Neutrophil (primary cell): ENCODE measurements at regions not wholly inside any gene's neighbourhood (a gene's known extent, or its start where the extent isn't known, plus 50 kb on each side); places are given as distances from the start of the nearest gene placed in this dataset.

ENCODE experiments used
- H3K27ac ChIP-seq: fragments of 200-600 bp; sonication (generic); 2 replicates; pipeline ENCODE4 v1.5.1; 2016; ENCODE audit warnings: mild to moderate bottlenecking, moderate library complexity
- H3K27me3 ChIP-seq: fragments of 200-600 bp; sonication (generic); 2 replicates; pipeline ENCODE4 v1.6.0; 2016; ENCODE audit warnings: mild to moderate bottlenecking
- H3K36me3 ChIP-seq: fragments of 200-600 bp; sonication (generic); 2 replicates; pipeline ENCODE4 v1.5.1; 2017
- H3K4me1 ChIP-seq, 2 experiments: fragments of 200-600 bp in 1 of 2; sonication (generic) in 1 of 2; 1 replicate in 1 of 2; 2 replicates in 1 of 2; pipeline versions ENCODE4 v1.5.1 to v1.6.1; 2013 to 2016; ENCODE audit warnings: low read depth in 1 of 2, low read length in 1 of 2, mild to moderate bottlenecking in 1 of 2, moderate library complexity in 1 of 2; ENCODE audit not compliant: control insufficient read depth in 1 of 2, insufficient read depth in 1 of 2
- H3K4me3 ChIP-seq, 2 experiments: fragments of 200-600 bp in 1 of 2; sonication (generic) in 1 of 2; 1 replicate in 1 of 2; 2 replicates in 1 of 2; pipeline ENCODE4 v1.5.1; 2013 to 2016; ENCODE audit warnings: low read depth in 1 of 2, low read length in 1 of 2, mild to moderate bottlenecking in 1 of 2, moderate library complexity in 1 of 2
- H3K9me3 ChIP-seq: fragments of 200-600 bp; sonication (generic); 2 replicates; pipeline ENCODE4 v1.5.1; 2016
- CTCF ChIP-seq: fragments of 200-600 bp; sonication (generic); IDR thresholded peaks from 2 replicates; pipeline ENCODE4 v1.5.1; 2016; ENCODE audit warnings: antibody characterized with exemption

- TF ChIP-seq CTCF: no peak
- no peaks in the 10 kb centered on the region for H3K36me3 ChIP-seq
- no peak overlapping the region for H3K4me3 ChIP-seq
- H3K4me1 ChIP-seq: no peaks in the 10 kb centered on the region
- H3K27ac ChIP-seq: no peak overlapping the region
- H3K27me3 ChIP-seq: no peaks in the 10 kb centered on the region
- no peaks in the 10 kb centered on the region for H3K9me3 ChIP-seq
Observed at GRCh38 chr11:69370984-69371709, 77.2 kb downstream of the MYEOV start.

DNA sequence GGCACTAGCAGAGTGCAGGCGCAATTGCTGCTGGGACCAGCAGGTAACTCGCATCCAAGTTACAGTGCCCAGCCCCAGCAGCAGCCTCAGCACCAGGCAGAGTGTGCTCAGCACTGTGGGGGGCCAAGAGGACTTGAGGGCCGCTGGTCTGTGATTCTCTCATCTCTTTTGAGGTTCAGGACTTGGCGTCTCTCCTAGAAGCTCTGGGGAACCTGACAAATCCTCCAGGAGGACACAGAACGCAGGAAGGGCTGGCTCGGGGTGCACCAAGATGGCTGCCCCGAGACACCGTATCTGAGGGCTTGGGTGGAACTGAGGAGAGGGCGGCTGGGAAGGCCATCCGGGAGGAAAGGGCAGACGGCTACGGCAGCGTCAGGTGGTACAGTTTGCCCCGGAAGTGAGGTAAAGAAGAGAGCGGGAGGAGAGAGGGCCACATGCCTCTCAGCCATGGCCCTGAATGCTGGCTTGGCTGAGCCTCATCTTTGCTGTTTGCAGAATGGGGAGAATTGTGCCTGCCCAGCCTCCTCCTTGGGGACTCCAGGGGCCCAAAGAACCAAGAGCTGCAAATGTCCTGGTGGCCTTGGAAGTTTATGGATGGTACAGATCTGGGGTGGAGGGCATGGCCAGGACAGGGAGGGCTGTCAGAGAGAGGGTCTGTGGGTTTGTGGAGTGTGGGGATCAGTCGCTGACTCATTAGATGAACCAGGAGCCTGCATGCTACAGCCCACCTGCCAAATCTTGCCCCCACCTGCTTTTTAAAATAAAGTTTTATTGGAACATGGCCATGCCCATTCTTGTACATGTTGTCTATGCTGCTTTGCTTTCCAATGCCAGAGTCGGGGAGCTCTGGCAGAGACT, 78.0 kb downstream of the MYEOV start:
- Histone ChIP-seq H3K4me1 (no peaks in the 10 kb centered on the region), H3K27me3 (no peaks in the 10 kb centered on the region), H3K4me3 (no peak overlapping the region), H3K27ac (no peak overlapping the region), H3K36me3 (no peaks in the 10 kb centered on the region), H3K9me3 (no peaks in the 10 kb centered on the region)
- TF ChIP-seq CTCF: no peak

DNA sequence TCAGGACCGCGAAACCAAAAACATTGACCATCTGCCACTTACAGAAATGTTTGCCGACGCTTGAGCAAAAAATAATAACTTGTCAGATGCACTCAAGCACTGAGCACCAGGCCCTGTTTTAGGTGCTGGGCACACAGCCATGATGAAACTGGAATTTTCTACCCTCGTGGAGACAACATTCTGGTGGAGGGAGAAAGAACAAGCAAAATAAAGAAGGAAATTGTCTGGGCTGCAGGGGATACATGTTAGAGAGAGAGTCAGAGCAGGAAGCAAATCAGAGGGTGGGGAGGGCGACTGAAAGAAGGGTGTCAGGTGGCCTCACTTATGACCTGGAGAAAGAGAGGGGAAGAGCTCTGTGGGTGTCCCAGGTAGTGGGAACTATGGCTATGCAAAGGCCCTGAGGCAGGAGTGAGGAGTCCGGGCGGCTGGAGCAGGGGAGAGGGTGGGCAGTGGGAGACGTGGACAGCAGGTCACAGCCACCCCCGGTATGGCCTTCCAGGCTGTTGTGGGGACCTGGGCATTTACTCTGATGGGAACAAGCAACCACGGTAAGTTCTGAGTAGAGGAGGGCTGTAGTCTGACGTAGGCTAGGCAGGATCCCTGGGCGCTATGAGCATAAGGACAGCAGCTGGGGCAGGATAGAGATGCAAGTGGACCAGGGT, 78.8 kb downstream of the MYEOV start:
- Histone ChIP-seq H3K27ac (no peak overlapping the region), H3K27me3 (no peaks in the 10 kb centered on the region), H3K4me1 (no peaks in the 10 kb centered on the region), H3K9me3 (no peaks in the 10 kb centered on the region), H3K4me3 (no peak overlapping the region), H3K36me3 (no peaks in the 10 kb centered on the region)
- TF ChIP-seq CTCF: no peak

DNA sequence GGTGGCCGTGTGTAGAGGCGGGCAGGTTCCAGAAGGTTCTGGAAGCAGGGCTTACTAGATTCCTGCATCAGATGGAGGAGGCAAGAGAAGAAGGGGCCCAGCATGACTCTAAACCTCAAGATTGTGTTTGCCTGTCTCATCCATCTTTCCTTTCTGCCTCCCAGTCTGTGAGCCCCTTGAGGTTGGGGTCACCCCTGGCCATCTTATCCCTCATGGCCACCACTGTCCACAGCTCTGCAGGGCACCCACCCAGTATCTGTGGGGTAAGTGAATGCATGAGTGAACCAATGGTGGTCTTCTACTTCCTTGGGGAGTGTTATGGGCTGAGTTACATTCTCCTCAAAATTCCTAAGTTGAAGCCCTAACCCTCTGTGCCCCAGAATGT, 79.3 kb downstream of the MYEOV start:
- H3K36me3 ChIP-seq: no peaks in the 10 kb centered on the region
- H3K27ac ChIP-seq: no peak overlapping the region
- no peak overlapping the region for H3K4me3 ChIP-seq
- TF ChIP-seq CTCF: no peak
- no peaks in the 10 kb centered on the region for H3K27me3 ChIP-seq
- no peaks in the 10 kb centered on the region for H3K9me3 ChIP-seq
- H3K4me1 ChIP-seq: no peaks in the 10 kb centered on the region

DNA sequence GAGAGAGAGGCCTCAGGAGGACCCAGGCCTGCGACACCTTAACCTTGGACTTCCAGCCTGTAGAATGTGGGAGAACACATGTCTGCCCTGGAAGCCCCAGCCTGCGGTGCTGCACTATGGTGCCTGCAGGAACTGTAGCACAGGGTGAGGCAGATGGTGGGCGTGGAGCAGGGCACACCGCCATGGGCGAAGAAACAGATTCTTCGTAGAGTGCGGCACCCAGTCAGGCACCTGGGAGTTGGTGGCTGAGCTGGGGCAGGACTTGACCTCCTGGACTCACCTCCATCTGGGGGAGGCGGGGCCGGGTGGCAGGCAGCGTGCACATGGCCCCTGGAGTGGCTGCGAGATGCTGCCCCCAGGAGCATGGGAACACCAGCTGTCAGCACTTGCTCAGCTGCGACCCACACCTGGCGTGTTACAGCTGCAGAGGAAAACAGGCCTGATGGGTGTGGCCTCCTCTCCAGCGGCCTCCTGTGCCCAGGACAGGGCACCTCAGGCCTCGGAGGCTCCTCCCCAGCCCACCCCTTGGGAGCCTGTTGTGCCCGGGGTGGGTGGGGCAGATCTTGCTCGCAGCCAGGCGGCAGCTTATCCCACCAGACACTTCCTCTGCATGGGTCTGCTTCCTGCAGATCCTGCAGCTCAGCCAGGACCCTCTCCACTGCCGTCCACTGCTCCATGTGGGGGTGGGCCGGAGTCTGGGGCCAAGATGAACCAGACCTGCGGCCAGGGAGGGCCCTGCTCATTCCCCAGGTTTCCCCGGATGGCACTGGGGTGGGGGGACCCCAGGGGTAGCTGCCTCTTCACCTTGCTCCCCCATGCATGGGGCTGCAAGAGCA, 80.4 kb downstream of the MYEOV start:
- Histone ChIP-seq H3K9me3 (no peaks in the 10 kb centered on the region), H3K27me3 (no peaks in the 10 kb centered on the region), H3K36me3 (no peaks in the 10 kb centered on the region), H3K4me1 (no peaks in the 10 kb centered on the region), H3K4me3 (no peak overlapping the region), H3K27ac (no peak overlapping the region)
- no peak for TF ChIP-seq CTCF
